Lower lobe of right lung (tissue), 2 donors: ENCODE measurements at regions not wholly inside any gene's neighbourhood (a gene's known extent, or its start where the extent isn't known, plus 50 kb on each side); places are given as distances from the start of the nearest gene placed in this dataset.

Experiments
- ATAC-seq, 2 donors: fragments of 200-7000 bp; cut with Tn5 transposase; one replicate each; pipeline ENCODE4 v1.9.1; 2020 to 2022; ENCODE audit warnings: mild to moderate bottlenecking in 2 of 2, moderate library complexity in 2 of 2
- DNase-seq: peaks from one replicate; pipeline ENCODE4 v3.0.0-alpha.2; 2020
- H3K27ac ChIP-seq: fragments of 200-600 bp; one replicate; pipeline ENCODE4 v1.8.0; 2022
- H3K27me3 ChIP-seq: fragments of 200-600 bp; one replicate; pipeline ENCODE4 v1.8.0; 2022; ENCODE audit warnings: low read depth
- H3K36me3 ChIP-seq: fragments of 200-600 bp; one replicate; pipeline ENCODE4 v1.8.0; 2022; ENCODE audit warnings: mild to moderate bottlenecking
- H3K4me1 ChIP-seq: fragments of 200-600 bp; one replicate; pipeline ENCODE4 v1.8.0; 2022
- H3K4me3 ChIP-seq: fragments of 200-600 bp; one replicate; pipeline ENCODE4 v1.8.0; 2022; ENCODE audit warnings: mild to moderate bottlenecking
- H3K9me3 ChIP-seq: fragments of 200-600 bp; one replicate; pipeline ENCODE4 v1.8.0; 2022
- intact Hi-C: fragments of 100-400 bp; cut with DNase I; formaldehyde crosslinking; loops from one replicate; pipeline ENCODE4 v1.11.0; 2022
- TF ChIP-seq, protein P1 (sequence below): fragments of 200-600 bp; IDR thresholded peaks from one replicate; pipeline ENCODE4 v1.8.0; 2022; ENCODE audit warnings: antibody characterized with exemption, mild to moderate bottlenecking
- donor health status: DM: no; HTN: yes; CAD: no; lungs with severe emphysema.

GRCh38 chr2:164012581-164012980, 276.8 kb upstream of the FIGN start:
- Histone ChIP-seq H3K36me3 (no peaks in the 10 kb centered on the region), H3K27me3 (no peaks in the 10 kb centered on the region), H3K4me1 (no peaks in the 10 kb centered on the region), H3K9me3 (no peaks in the 10 kb centered on the region), H3K4me3 (no peak overlapping the region), H3K27ac (no peak overlapping the region)
- DNase-seq (no peak), ATAC-seq (no peak)
- intact Hi-C loops: no loop called here
- TF ChIP-seq, protein P1, sequence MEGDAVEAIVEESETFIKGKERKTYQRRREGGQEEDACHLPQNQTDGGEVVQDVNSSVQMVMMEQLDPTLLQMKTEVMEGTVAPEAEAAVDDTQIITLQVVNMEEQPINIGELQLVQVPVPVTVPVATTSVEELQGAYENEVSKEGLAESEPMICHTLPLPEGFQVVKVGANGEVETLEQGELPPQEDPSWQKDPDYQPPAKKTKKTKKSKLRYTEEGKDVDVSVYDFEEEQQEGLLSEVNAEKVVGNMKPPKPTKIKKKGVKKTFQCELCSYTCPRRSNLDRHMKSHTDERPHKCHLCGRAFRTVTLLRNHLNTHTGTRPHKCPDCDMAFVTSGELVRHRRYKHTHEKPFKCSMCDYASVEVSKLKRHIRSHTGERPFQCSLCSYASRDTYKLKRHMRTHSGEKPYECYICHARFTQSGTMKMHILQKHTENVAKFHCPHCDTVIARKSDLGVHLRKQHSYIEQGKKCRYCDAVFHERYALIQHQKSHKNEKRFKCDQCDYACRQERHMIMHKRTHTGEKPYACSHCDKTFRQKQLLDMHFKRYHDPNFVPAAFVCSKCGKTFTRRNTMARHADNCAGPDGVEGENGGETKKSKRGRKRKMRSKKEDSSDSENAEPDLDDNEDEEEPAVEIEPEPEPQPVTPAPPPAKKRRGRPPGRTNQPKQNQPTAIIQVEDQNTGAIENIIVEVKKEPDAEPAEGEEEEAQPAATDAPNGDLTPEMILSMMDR: no peak

GRCh38 chr2:164009756-164010337, 274.0 kb upstream of the FIGN start:
- Histone ChIP-seq H3K9me3 (no peaks in the 10 kb centered on the region), H3K4me1 (no peaks in the 10 kb centered on the region), H3K27ac (no peak overlapping the region), H3K36me3 (no peaks in the 10 kb centered on the region), H3K4me3 (no peak overlapping the region), H3K27me3 (no peaks in the 10 kb centered on the region)
- TF ChIP-seq, protein P1: no peak
- DNase-seq (no peak), ATAC-seq (no peak)
- intact Hi-C loops: no loop called here

GRCh38 chr2:164008752-164009151, 272.9 kb upstream of the FIGN start:
- no peak for ATAC-seq
- Histone ChIP-seq H3K4me3 (no peak overlapping the region), H3K36me3 (no peaks in the 10 kb centered on the region), H3K9me3 (no peaks in the 10 kb centered on the region), H3K4me1 (no peaks in the 10 kb centered on the region), H3K27ac (no peak overlapping the region), H3K27me3 (no peaks in the 10 kb centered on the region)
- TF ChIP-seq, protein P1: no peak
- intact Hi-C loops: no loop called here
- DNase-seq: no peak

DNA sequence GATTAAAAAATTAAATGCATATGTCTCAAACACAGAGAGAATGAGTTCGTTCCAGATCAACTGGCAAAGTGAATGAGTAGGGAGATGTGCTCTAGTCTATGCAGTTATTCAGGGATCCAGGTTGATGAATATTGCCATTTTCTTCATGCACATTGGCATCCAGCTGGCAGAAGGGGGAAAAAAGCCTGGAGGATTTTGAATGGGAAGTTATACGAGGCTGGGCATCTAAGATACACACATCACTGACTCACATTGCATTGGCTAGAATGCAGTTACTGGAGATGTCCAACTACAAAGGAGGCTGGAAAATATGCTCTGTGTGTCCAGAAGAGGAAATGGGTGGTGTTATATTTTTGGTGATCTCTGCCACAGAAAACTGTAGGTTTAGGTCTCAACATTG, 270.9 kb upstream of the FIGN start:
- Histone ChIP-seq H3K36me3 (no peaks in the 10 kb centered on the region), H3K27me3 (no peaks in the 10 kb centered on the region), H3K4me3 (no peak overlapping the region), H3K9me3 (no peaks in the 10 kb centered on the region), H3K4me1 (no peaks in the 10 kb centered on the region), H3K27ac (no peak overlapping the region)
- intact Hi-C loops: no loop called here
- DNase-seq (no peak), ATAC-seq (no peak)
- TF ChIP-seq, protein P1: no peak

DNA sequence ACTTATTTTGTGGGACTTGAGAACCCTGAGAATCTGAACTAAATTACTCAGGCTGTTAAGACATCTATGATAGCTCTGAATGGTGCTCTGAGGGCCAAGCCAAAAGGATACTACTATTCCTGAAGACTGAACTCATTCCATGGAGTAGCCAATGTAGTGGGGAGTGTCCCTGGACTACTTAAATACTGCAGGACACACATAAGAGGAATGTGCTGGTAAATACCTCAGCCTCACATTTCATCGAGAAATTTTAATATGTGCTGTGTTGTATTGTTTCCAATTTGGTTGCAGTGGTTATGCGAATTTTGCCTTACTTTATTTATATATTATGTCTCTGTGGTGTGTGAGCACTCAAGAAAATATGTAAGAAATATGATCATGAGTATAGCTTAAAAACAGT, 264.4 kb upstream of the FIGN start:
- DNase-seq (no peak), ATAC-seq (no peak)
- no peak overlapping the region for H3K4me3 ChIP-seq
- H3K4me1 ChIP-seq: no peaks in the 10 kb centered on the region
- no peaks in the 10 kb centered on the region for H3K27me3 ChIP-seq
- H3K27ac ChIP-seq: no peak overlapping the region
- no peaks in the 10 kb centered on the region for H3K36me3 ChIP-seq
- no peaks in the 10 kb centered on the region for H3K9me3 ChIP-seq
- TF ChIP-seq, protein P1: no peak
- intact Hi-C loops: no loop called here

- intact Hi-C loops: no loop called here
- DNase-seq (no peak), ATAC-seq (no peak)
- H3K4me3 ChIP-seq: no peak overlapping the region
- no peaks in the 10 kb centered on the region for H3K36me3 ChIP-seq
- H3K9me3 ChIP-seq: no peaks in the 10 kb centered on the region
- no peak overlapping the region for H3K27ac ChIP-seq
- TF ChIP-seq, protein P1: no peak
- no peaks in the 10 kb centered on the region for H3K4me1 ChIP-seq
- no peaks in the 10 kb centered on the region for H3K27me3 ChIP-seq
Measured at GRCh38 chr2:163997466-163997865, 261.7 kb upstream of the FIGN start.
